IPS-15b (cell line): ENCODE measurements at regions not wholly inside any gene's neighbourhood (a gene's known extent, or its start where the extent isn't known, plus 50 kb on each side); places are given as distances from the start of the nearest gene placed in this dataset.
"Not testable (repeated sequence)": the region's sequence is repeated elsewhere in the genome, so short reads cannot be mapped to it uniquely, and the experiment has no call there.

Experiments used
- H3K27me3 ChIP-seq: one replicate; pipeline ENCODE4 v1.6.1; 2013; ENCODE audit warnings: low read length; ENCODE audit not compliant: control insufficient read depth, insufficient read depth
- H3K36me3 ChIP-seq: one replicate; pipeline ENCODE4 v1.6.1; 2013; ENCODE audit warnings: low read length; ENCODE audit not compliant: control insufficient read depth, insufficient read depth
- H3K4me1 ChIP-seq: one replicate; pipeline ENCODE4 v1.6.1; 2013; ENCODE audit warnings: mild to moderate bottlenecking, low read length; ENCODE audit not compliant: control insufficient read depth, insufficient read depth
- H3K4me3 ChIP-seq: one replicate; pipeline ENCODE4 v1.5.1; 2013; ENCODE audit warnings: low read depth, low read length
- H3K9ac ChIP-seq: one replicate; pipeline ENCODE4 v1.6.1; 2013; ENCODE audit warnings: low read depth, mild to moderate bottlenecking, low read length
- H3K9me3 ChIP-seq: one replicate; pipeline ENCODE4 v1.6.1; 2013; ENCODE audit warnings: mild to moderate bottlenecking, low read length; ENCODE audit not compliant: control insufficient read depth, insufficient read depth

- H3K36me3 ChIP-seq = no peaks in the 10 kb centered on the region
- peaks cover 3% of the 10 kb centered on the region for H3K27me3 ChIP-seq
- H3K9me3 ChIP-seq = no peaks in the 10 kb centered on the region
- peaks cover 5% of the 10 kb centered on the region for H3K4me1 ChIP-seq
- no peak overlapping the region for H3K9ac ChIP-seq
- no peak overlapping the region for H3K4me3 ChIP-seq
Measured at GRCh38 chr2:208571764-208572131, 165.2 kb downstream of the PTH2R start.

DNA sequence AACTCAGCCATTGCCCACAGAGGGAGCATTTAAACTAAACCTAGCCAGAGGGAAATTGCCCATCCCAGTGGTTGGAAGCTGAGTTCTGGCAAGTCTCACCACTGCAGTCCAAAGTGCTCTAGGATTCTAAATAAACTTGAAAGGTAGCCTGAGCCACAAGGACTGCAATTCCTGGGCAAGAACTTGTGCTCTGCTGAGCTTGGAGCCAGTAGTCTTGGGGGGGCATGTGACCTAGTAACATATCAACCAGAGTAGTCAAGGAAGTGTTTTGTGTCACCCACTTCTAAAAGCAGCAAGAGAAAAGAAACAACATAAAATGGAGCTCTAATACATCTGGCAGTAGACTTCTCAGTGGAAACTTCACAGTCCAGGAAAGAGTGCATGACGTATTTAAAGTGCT lies 167.0 kb downstream of the PTH2R start:
- Histone ChIP-seq H3K36me3 (no peaks in the 10 kb centered on the region), H3K9ac (no peak overlapping the region), H3K4me1 (peaks cover 5% of the 10 kb centered on the region), H3K9me3 (no peaks in the 10 kb centered on the region), H3K27me3 (peaks cover 3% of the 10 kb centered on the region), H3K4me3 (no peak overlapping the region)

DNA sequence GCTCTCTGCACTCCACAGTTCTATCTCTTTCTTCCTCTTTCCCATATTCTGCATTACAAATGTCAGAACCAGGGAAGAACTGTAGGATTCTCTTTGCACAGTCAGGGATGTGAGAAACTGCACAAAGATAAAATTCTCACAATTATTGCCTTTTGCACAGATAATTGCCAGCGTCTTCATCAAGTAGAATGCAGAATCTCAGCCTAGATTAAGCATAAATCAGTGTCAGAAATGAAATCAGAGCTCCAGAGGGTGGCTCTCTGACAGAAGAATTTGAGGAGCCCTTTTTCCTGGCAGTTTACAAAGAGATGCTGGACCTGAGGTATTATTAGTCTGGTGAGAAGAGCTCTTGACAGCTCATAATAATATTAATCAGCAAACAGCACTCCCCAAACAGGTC lies 173.1 kb downstream of the PTH2R start:
- no peaks in the 10 kb centered on the region for H3K9me3 ChIP-seq
- H3K27me3 ChIP-seq = no peaks in the 10 kb centered on the region
- H3K9ac ChIP-seq = no peak overlapping the region

GRCh38 chr2:208584378-208584985 lies 177.9 kb downstream of the PTH2R start:
- Histone ChIP-seq H3K27me3 (no peaks in the 10 kb centered on the region), H3K4me1 (no peaks in the 10 kb centered on the region), H3K9me3 (no peaks in the 10 kb centered on the region), H3K4me3 (no peak overlapping the region), H3K9ac (no peak overlapping the region), H3K36me3 (no peaks in the 10 kb centered on the region)

More for the DNA sequence above, 173.1 kb downstream of the PTH2R start:
- H3K36me3 ChIP-seq = no peaks in the 10 kb centered on the region
- no peaks in the 10 kb centered on the region for H3K4me1 ChIP-seq
- no peak overlapping the region for H3K4me3 ChIP-seq

GRCh38 chr2:208586516-208586915 lies 179.9 kb downstream of the PTH2R start:
- no peaks in the 10 kb centered on the region for H3K9me3 ChIP-seq
- H3K36me3 ChIP-seq = no peaks in the 10 kb centered on the region
- H3K4me1 ChIP-seq = no peaks in the 10 kb centered on the region
- no peaks in the 10 kb centered on the region for H3K27me3 ChIP-seq
- no peak overlapping the region for H3K9ac ChIP-seq
- no peak overlapping the region for H3K4me3 ChIP-seq

DNA sequence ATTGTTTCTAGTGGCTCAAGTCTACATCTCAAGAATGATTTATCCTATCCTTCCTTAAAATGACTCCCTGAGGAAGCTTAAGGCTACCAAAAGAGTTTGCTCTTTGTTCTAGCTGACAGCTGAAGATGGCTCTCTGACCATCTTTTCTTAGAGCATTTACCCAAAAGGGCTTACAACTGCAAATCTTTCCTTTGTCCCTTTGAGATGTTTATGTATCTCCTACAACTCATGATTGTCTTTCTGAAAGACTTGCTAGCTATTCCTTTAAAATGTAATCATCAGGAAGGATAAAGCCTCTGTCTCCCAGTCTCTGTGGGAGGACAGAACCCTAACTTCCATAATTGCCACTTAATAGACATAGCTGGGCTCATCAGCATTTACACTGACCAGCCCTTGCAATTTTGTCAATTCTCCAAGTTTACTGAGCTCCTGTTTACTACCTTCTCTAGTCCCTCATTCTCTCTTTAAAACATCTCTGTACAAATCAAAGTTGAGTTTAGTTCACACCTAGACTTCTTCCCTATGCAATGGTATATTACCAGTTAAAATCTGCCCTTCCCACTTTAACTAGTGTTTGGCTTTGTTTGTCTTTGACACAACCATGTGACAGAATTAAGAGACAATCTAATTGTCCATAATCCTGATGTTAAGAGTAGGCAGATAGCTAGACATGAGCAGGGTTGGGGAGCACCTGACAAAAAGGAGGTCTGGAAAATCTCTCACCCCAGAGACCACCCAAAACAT lies 188.2 kb downstream of the PTH2R start:
- Histone ChIP-seq H3K4me1 (peaks cover 12% of the 10 kb centered on the region), H3K27me3 (no peaks in the 10 kb centered on the region), H3K9ac (no peak overlapping the region), H3K36me3 (no peaks in the 10 kb centered on the region), H3K4me3 (no peak overlapping the region), H3K9me3 (peaks cover 5% of the 10 kb centered on the region)

GRCh38 chr2:208595386-208596275 lies 189.0 kb downstream of the PTH2R start:
- H3K27me3 ChIP-seq = no peaks in the 10 kb centered on the region
- no peak overlapping the region for H3K9ac ChIP-seq
- H3K4me1 ChIP-seq = peaks cover 12% of the 10 kb centered on the region
- H3K4me3 ChIP-seq = no peak overlapping the region
- H3K36me3 ChIP-seq = no peaks in the 10 kb centered on the region
- H3K9me3 ChIP-seq = peaks cover 5% of the 10 kb centered on the region

DNA sequence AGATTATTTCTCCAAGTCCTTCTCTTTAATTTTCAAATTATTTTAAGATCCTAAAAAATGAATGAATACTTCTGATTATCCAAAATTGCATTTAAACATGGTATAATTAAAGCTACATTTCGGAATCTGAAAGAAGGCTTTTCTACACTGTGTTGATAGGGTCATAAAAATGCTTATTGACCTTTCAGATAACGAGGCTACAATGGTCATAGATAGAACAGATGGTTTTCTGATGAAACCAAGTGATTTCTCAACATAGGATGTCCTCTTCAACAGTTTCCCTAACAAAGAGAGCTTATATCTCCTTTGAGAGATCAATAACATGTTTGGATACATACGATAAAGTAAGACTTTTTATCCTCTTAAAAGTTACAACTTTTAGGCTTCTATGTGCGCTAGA lies 201.1 kb downstream of the PTH2R start:
- Histone ChIP-seq H3K36me3 (no peaks in the 10 kb centered on the region), H3K4me3 (no peak overlapping the region), H3K9ac (no peak overlapping the region), H3K9me3 (no peaks in the 10 kb centered on the region), H3K27me3 (no peaks in the 10 kb centered on the region), H3K4me1 (no peaks in the 10 kb centered on the region)

DNA sequence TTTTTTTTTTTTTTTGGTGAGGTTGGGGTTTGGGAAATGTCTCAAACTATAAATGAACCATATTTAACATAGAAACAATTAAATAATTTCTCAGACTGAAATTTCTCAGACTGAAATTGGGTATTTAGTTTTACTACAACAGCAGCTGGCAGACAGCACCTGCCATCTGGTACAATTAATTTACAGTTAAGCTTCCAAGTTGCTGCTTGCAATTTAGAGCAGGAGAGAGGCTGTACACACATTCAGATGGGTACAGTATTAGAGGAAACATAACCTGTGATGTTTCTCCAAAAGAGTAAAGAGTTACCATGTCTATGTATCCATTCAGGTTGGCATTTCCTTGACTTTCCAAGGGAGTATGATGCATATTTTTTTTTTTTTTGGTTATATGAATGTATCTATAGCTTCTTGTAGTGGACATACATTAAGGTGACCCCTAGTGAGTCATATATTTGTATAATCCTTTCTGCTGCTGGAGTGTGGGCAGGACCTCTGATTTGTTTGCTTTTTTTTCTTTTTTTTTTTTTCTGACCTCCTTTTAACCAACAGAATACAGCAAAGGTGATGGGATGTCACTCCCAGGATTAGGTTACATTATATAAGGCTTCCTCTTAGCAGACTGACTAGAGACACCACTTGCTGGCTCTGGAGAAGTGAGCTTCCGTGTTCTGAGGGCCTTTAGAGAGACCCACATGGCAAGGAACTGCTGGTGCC lies 201.7 kb downstream of the PTH2R start:
- Histone ChIP-seq H3K9me3 (no peaks in the 10 kb centered on the region), H3K4me3 (no peak overlapping the region), H3K9ac (no peak overlapping the region), H3K27me3 (no peaks in the 10 kb centered on the region), H3K36me3 (no peaks in the 10 kb centered on the region), H3K4me1 (no peaks in the 10 kb centered on the region)

DNA sequence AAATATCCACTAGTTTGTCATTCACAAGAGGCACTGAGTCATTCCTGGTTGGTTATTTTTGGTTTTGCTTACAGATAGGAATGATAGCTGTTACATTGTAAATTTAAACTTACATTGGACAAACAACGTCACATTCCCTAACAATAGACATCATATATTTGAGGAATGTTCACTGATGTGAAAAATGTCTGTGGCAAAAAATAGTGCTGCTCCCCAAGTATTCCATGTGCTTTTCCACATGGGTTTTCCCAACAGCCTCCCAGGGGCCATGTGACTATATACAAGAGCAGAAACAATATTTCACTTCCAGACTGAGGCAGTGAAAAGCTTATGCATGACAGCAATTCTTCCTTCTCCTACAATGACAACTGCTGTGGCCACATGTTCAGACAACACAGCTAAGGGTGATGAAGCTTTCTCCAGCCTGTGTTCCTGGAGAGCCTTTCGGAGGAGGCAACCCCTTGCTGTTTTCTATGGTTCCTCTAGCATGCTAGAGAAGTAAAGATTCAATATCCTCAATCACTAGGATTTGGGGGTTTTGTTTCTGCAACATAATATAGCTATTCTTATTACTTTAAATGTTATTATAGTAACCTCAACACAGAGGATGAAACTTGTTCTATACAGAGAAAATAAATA lies 202.7 kb downstream of the PTH2R start:
- Histone ChIP-seq H3K9me3 (no peaks in the 10 kb centered on the region), H3K9ac (no peak overlapping the region), H3K36me3 (no peaks in the 10 kb centered on the region), H3K4me3 (no peak overlapping the region), H3K4me1 (no peaks in the 10 kb centered on the region), H3K27me3 (no peaks in the 10 kb centered on the region)

DNA sequence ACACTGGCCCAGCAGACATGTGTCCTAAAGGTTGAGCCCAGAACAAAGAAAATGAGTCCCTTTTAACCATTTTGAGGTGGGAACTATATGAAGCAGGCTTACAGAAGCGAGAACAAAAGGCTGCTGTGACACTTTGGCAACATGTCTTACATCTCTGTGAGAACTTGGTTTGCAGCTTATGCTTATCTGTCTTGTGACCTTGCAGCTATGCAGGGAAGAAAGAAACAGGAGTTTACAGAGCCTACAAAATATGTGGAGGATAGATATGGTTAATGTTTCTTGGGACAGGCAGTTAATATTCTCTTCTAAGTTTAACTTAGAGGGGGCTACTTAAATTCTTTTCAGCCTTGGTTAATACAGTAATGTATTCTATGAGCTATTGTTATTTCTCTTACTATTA lies 209.1 kb downstream of the PTH2R start:
- not testable (repeated sequence) for H3K36me3 ChIP-seq, H3K4me1 ChIP-seq, H3K9me3 ChIP-seq, H3K9ac ChIP-seq, H3K4me3 ChIP-seq, H3K27me3 ChIP-seq
